K562 (cell line): ENCODE measurements at regions not wholly inside any gene's neighbourhood (a gene's known extent, or its start where the extent isn't known, plus 50 kb on each side); places are given as distances from the start of the nearest gene placed in this dataset.

Source experiments
- ATAC-seq: fragments of 200-7000 bp; cut with Tn5 transposase; 3 replicates; pipeline ENCODE4 v1.9.1; 2020; ENCODE audit warnings: moderate library complexity
- BruUV-seq: library from RNA; stranded (reverse); fragments of 400-500 nt; replicated peaks from 2 replicates; lab custom pipeline; 2021; lab: Mats Ljungman, UMichigan
- CTCF ChIA-PET: fragments of 300-600 bp; formaldehyde crosslinking; extraction: SDS; loops from one replicate; lab custom pipeline; 2021; ENCODE audit warnings: low intra/inter-chr PET ratio; lab: Yijun Ruan, JAX
- POLR2A ChIA-PET: fragments of 300-600, 350-650 bp; sonication (Branson Sonifier 250); formaldehyde crosslinking; extraction: SDS; loops from one replicate; lab custom pipeline; 2021; ENCODE audit warnings: antibody characterized with exemption, inconsistent platforms; lab: Yijun Ruan, JAX
- DNase-seq, 4 experiments: peaks; one replicate each; pipeline versions ENCODE4 v3.0.0 to v3.0.0-alpha.2; 2011 to 2018; ENCODE audit warnings: low spot score in 3 of 4, mixed read lengths in 3 of 4; ENCODE audit errors: extremely low read depth in 1 of 4
- FAIRE-seq: peaks from 2 replicates; lab custom pipeline; 2011; peaks lifted over from hg19 to GRCh38; lab: Jason Lieb, UNC
- H2AFZ ChIP-seq: 2 replicates; pipeline ENCODE4 v1.6.0; 2011; ENCODE audit warnings: low read depth, low read length, control low read depth, inconsistent platforms
- H3K27ac ChIP-seq: fragments of 200-600 bp; 3 replicates; pipeline ENCODE4 v1.8.0; 2011; ENCODE audit warnings: low read depth, mild to moderate bottlenecking, control low read depth, inconsistent platforms, low read length, moderate library complexity, mixed read lengths; ENCODE audit errors: extremely low read depth
- H3K27me3 ChIP-seq, 2 experiments: fragments of 300-600 bp in 1 of 2; 2 replicates in 1 of 2; 3 replicates in 1 of 2; pipeline versions ENCODE4 v1.6.0 to v1.8.0; 2011; ENCODE audit warnings: inconsistent platforms in 2 of 2, low read length in 2 of 2, mild to moderate bottlenecking in 1 of 2, mixed read lengths in 1 of 2, moderate library complexity in 1 of 2; ENCODE audit not compliant: control insufficient read depth in 2 of 2, insufficient read depth in 2 of 2
- H3K36me3 ChIP-seq: fragments of 300-600 bp; 3 replicates; pipeline ENCODE4 v1.8.0; 2011; ENCODE audit warnings: mild to moderate bottlenecking, low read length, inconsistent platforms; ENCODE audit not compliant: control insufficient read depth, insufficient read depth
- H3K4me1 ChIP-seq, 2 experiments: fragments of 200-600 bp in 1 of 2; replicated peaks in 1 of 2; 2 replicates in 1 of 2; 3 replicates in 1 of 2; pipeline versions ENCODE4 v1.5.1 to v1.8.0; 2011; ENCODE audit warnings: inconsistent platforms in 2 of 2, low read length in 2 of 2, mild to moderate bottlenecking in 1 of 2, mixed read lengths in 1 of 2, moderate library complexity in 1 of 2; ENCODE audit not compliant: control insufficient read depth in 2 of 2, insufficient read depth in 2 of 2
- H3K4me2 ChIP-seq: 2 replicates; pipeline ENCODE4 v1.6.1; 2011; ENCODE audit warnings: low read length, control low read depth, inconsistent platforms, mixed read lengths; ENCODE audit not compliant: insufficient read depth
- H3K4me3 ChIP-seq: fragments of 200-600 bp; sonication (generic), shearing (Covaris generic); 2 replicates; pipeline ENCODE4 v1.5.1; 2016; ENCODE audit warnings: control low read depth, inconsistent platforms
- H3K79me2 ChIP-seq: fragments of 200-600 bp; 3 replicates; pipeline ENCODE4 v1.8.0; 2011; ENCODE audit warnings: low read length, inconsistent platforms; ENCODE audit not compliant: control insufficient read depth, insufficient read depth
- H3K9ac ChIP-seq, 2 experiments: 2 replicates each; pipeline versions ENCODE4 v1.6.0 to v1.6.1; 2011; ENCODE audit warnings: low read depth in 2 of 2, low read length in 2 of 2, control low read depth in 1 of 2, inconsistent platforms in 1 of 2, mild to moderate bottlenecking in 1 of 2, mixed read lengths in 1 of 2; ENCODE audit not compliant: insufficient read depth in 1 of 2
- H3K9me1 ChIP-seq: one replicate; pipeline ENCODE4 v1.6.0; 2011; ENCODE audit warnings: inconsistent platforms, mild to moderate bottlenecking, low read length, moderate library complexity; ENCODE audit not compliant: control insufficient read depth, insufficient read depth
- H3K9me3 ChIP-seq: replicated peaks from 2 replicates; pipeline ENCODE4 v1.5.1; 2011; ENCODE audit warnings: low read depth, low read length, inconsistent platforms; ENCODE audit not compliant: control insufficient read depth, insufficient read depth
- H4K20me1 ChIP-seq: replicated peaks from 2 replicates; pipeline ENCODE4 v1.6.1; 2011; ENCODE audit warnings: low read length, inconsistent platforms, mixed read lengths; ENCODE audit not compliant: control insufficient read depth, insufficient read depth
- ARNT ChIP-seq, 2 experiments: fragments of 450-650 bp; IDR thresholded peaks; 2 replicates each; pipeline ENCODE4 v1.6.1; 2016; ENCODE audit warnings: mild to moderate bottlenecking in 1 of 2
- ELF2 ChIP-seq: fragments of 250-450 bp; sonication (Bioruptor Pico); IDR thresholded peaks from 2 replicates; pipeline ENCODE4 v1.5.0; 2021; ENCODE audit warnings: mild to moderate bottlenecking
- HDAC1 ChIP-seq, 2 experiments: fragments of 450-650 bp; IDR thresholded peaks; 2 replicates each; pipeline ENCODE4 v1.6.1; 2016 to 2017; ENCODE audit warnings: inconsistent platforms in 1 of 2, mild to moderate bottlenecking in 1 of 2, moderate library complexity in 1 of 2
- KDM1A ChIP-seq, 2 experiments: fragments of 450-650 bp; IDR thresholded peaks; 2 replicates each; pipeline ENCODE4 v1.6.1; 2016; ENCODE audit warnings: mild to moderate bottlenecking in 2 of 2
- POLR2G ChIP-seq: fragments of 200-400 bp; formaldehyde crosslinking; IDR thresholded peaks from 2 replicates; pipeline ENCODE4 v1.6.1; 2017; ENCODE audit warnings: low read depth, mild to moderate bottlenecking, antibody characterized with exemption, low read length, moderate library complexity
- RBM39 ChIP-seq: fragments of 200-400 bp; formaldehyde crosslinking; optimal IDR thresholded peaks from 2 replicates; pipeline ENCODE3; 2018; ENCODE audit warnings: low read depth, low read length
- SRSF9 ChIP-seq: fragments of 200-400 bp; formaldehyde crosslinking; IDR thresholded peaks from 2 replicates; pipeline ENCODE4 v1.6.1; 2017; ENCODE audit warnings: low read depth, low read length, borderline replicate concordance
- ZNF398 ChIP-seq: fragments of 250-450 bp; sonication (Bioruptor Pico); IDR thresholded peaks from 2 replicates; pipeline ENCODE4 v1.8.0; 2021; ENCODE audit warnings: moderate library complexity, mild to moderate bottlenecking, inconsistent platforms
- WGBS: fragments of 100-300 bp; shearing (Covaris generic); methylation state at CpG from one replicate; pipeline ENCODE4 v1.1.6; 2016; ENCODE audit warnings: low coverage, mixed read lengths; ENCODE audit not compliant: insufficient coverage; ENCODE audit errors: missing lambda C conversion rate; 5-methylcytosine and 5-hydroxymethylcytosine counted together
- in situ Hi-C: fragments of 300-500 bp; cut with MboI; formaldehyde crosslinking; loops from 4 replicates; pipeline ENCODE4 v1.15.0; 2018; ENCODE audit warnings: inconsistent platforms, mixed read lengths
- intact Hi-C: fragments of 100-400 bp; cut with micrococcal nuclease; formaldehyde crosslinking; loops from 2 replicates; pipeline ENCODE4 v1.14.2; 2022
- TF ChIP-seq, protein P1 (sequence below): fragments of 250-450 bp; sonication (Bioruptor Pico); IDR thresholded peaks from 2 replicates; pipeline ENCODE4 v1.5.0; 2020; ENCODE audit warnings: mild to moderate bottlenecking, borderline replicate concordance
- TF ChIP-seq, protein P2 (sequence below): fragments of 250-450 bp; sonication (Bioruptor Pico); IDR thresholded peaks from 2 replicates; pipeline ENCODE4 v1.4.0; 2020; ENCODE audit warnings: borderline replicate concordance
- TF ChIP-seq, protein P3 (sequence below): fragments of 250-450 bp; sonication (Bioruptor Pico); IDR thresholded peaks from 2 replicates; pipeline ENCODE4 v1.5.0; 2022; ENCODE audit warnings: mild to moderate bottlenecking
- TF ChIP-seq, protein P4 (sequence below): fragments of 250-450 bp; sonication (Bioruptor Pico); IDR thresholded peaks from 2 replicates; pipeline ENCODE4 v1.6.1; 2021; ENCODE audit warnings: mild to moderate bottlenecking

DNA sequence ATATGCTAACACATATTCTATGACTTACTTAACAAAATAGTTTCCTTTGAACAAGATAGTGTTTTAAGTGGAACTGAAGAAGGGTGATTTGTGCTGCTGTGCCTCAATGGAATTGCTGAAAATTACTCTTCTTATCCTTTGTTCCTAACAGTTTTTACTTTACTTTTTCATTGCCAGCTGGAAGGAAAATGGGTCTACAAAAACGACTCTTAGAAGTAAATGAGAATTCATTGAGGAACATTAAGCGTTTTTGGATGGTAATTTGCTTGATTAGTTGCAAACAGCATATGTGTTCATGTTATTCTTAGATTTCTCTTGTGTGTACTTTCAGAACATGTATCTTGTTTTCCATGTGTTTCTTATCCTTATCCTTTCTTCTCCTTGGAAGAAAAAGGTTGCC is 170.4 kb upstream of the VEGFC start (continued):
- TF ChIP-seq, protein P1, sequence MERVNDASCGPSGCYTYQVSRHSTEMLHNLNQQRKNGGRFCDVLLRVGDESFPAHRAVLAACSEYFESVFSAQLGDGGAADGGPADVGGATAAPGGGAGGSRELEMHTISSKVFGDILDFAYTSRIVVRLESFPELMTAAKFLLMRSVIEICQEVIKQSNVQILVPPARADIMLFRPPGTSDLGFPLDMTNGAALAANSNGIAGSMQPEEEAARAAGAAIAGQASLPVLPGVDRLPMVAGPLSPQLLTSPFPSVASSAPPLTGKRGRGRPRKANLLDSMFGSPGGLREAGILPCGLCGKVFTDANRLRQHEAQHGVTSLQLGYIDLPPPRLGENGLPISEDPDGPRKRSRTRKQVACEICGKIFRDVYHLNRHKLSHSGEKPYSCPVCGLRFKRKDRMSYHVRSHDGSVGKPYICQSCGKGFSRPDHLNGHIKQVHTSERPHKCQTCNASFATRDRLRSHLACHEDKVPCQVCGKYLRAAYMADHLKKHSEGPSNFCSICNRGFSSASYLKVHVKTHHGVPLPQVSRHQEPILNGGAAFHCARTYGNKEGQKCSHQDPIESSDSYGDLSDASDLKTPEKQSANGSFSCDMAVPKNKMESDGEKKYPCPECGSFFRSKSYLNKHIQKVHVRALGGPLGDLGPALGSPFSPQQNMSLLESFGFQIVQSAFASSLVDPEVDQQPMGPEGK (CRISPR knock-in tag), result no peak

DNA sequence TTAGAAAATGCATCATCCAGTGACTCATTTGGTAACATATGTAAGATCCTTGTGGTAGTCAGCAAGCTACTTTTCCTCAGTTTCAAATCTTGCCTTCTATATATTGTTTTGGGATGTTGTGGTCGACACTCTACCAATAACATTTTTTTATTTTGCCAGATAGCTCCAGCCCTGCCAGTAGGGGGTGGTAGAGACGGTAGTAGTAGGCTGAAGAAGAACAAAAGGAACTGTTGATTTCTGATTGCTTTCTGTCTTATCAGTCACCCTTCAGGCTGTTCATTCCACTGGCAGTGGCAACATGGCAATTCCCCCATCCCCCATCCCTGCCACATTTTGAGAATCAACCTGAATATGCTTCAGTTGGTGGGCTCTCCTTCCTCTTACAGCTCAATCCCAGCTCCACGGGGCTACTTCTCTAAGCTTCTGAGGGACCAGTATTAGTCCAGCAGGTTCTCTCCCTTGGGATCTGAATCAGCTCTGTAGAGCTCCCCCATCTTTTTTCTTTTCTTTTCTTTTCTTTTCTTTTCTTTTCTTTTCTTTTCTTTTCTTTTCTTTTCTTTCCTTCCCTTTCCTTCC is 171.5 kb upstream of the VEGFC start:
- H2AFZ ChIP-seq, result no peak overlapping the region
- FAIRE-seq (no peak), ATAC-seq (no peak), DNase-seq (no peak)
- H3K4me3 ChIP-seq, result no peak overlapping the region
- no peaks in the 10 kb centered on the region for H3K79me2 ChIP-seq
- POLR2A ChIA-PET, result no interaction called here
- no TSS peak for BruUV-seq
- in situ Hi-C loops (no loop called here), intact Hi-C loops (no loop called here)
- WGBS, result 0% methylated on average over 3 of the region's 3 CpGs
- no peak overlapping the region for H3K9ac ChIP-seq
- no peak overlapping the region for H3K4me2 ChIP-seq
- H3K36me3 ChIP-seq, result no peaks in the 10 kb centered on the region
- H3K4me1 ChIP-seq, result no peaks in the 10 kb centered on the region
- H3K27ac ChIP-seq, result no peak overlapping the region
- H3K9me1 ChIP-seq, result no peaks in the 10 kb centered on the region
- CTCF ChIA-PET, result no interaction called here
- no peaks in the 10 kb centered on the region for H3K27me3 ChIP-seq
- peaks cover 1% of the 10 kb centered on the region; the same call in 1 of the 2 replicates for H3K9me3 ChIP-seq
- no peaks in the 10 kb centered on the region for H4K20me1 ChIP-seq
- no peak for TF ChIP-seq ELF2 (CRISPR knock-in tag)
- no peak for TF ChIP-seq ARNT (IDR thresholded peaks at IDR 0.05)
- no peak for TF ChIP-seq POLR2G
- TF ChIP-seq HDAC1 (IDR thresholded peaks at IDR 0.05), result no peak
- TF ChIP-seq KDM1A (IDR thresholded peaks at IDR 0.05), result no peak
- TF ChIP-seq, protein P2, sequence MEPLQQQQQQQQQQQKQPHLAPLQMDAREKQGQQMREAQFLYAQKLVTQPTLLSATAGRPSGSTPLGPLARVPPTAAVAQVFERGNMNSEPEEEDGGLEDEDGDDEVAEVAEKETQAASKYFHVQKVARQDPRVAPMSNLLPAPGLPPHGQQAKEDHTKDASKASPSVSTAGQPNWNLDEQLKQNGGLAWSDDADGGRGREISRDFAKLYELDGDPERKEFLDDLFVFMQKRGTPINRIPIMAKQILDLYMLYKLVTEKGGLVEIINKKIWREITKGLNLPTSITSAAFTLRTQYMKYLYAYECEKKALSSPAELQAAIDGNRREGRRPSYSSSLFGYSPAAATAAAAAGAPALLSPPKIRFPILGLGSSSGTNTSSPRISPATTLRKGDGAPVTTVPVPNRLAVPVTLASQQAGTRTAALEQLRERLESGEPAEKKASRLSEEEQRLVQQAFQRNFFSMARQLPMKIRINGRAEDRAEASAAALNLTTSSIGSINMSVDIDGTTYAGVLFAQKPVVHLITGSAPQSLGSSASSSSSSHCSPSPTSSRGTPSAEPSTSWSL (CRISPR knock-in tag), result no peak
- TF ChIP-seq SRSF9, result no peak
- TF ChIP-seq RBM39, result no peak
- TF ChIP-seq, protein P3, sequence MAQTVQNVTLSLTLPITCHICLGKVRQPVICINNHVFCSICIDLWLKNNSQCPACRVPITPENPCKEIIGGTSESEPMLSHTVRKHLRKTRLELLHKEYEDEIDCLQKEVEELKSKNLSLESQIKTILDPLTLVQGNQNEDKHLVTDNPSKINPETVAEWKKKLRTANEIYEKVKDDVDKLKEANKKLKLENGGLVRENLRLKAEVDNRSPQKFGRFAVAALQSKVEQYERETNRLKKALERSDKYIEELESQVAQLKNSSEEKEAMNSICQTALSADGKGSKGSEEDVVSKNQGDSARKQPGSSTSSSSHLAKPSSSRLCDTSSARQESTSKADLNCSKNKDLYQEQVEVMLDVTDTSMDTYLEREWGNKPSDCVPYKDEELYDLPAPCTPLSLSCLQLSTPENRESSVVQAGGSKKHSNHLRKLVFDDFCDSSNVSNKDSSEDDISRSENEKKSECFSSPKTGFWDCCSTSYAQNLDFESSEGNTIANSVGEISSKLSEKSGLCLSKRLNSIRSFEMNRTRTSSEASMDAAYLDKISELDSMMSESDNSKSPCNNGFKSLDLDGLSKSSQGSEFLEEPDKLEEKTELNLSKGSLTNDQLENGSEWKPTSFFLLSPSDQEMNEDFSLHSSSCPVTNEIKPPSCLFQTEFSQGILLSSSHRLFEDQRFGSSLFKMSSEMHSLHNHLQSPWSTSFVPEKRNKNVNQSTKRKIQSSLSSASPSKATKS (CRISPR knock-in tag), result no peak
- TF ChIP-seq, protein P4, sequence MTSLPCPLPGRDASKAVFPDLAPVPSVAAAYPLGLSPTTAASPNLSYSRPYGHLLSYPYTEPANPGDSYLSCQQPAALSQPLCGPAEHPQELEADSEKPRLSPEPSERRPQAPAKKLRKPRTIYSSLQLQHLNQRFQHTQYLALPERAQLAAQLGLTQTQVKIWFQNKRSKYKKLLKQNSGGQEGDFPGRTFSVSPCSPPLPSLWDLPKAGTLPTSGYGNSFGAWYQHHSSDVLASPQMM (CRISPR knock-in tag), result no peak
- TF ChIP-seq ZNF398 (CRISPR knock-in tag), result no peak
